NCI-H1930 (cell line): ENCODE measurements at regions not wholly inside any gene's neighbourhood (a gene's known extent, or its start where the extent isn't known, plus 50 kb on each side); places are given as distances from the start of the nearest gene placed in this dataset.
"Not testable (repeated sequence)": the region's sequence is repeated elsewhere in the genome, so short reads cannot be mapped to it uniquely, and the experiment has no call there.

Experiments
- DNase-seq, 2 experiments: peaks; one replicate each; lab custom pipeline; 2025; lab: John Stamatoyannopoulos, UW

GRCh38 chr16:58862334-58863021, 128.4 kb upstream of the GOT2 start:
- no peak for DNase-seq

- DNase-seq, result no peak
Observed at GRCh38 chr16:58859958-58860669, 126.0 kb upstream of the GOT2 start.

GRCh38 chr16:58858577-58858976, 124.5 kb upstream of the GOT2 start:
- not testable (repeated sequence) for DNase-seq

- no peak for DNase-seq
Observed at GRCh38 chr16:58855291-58855863, 121.3 kb upstream of the GOT2 start.

GRCh38 chr16:58853854-58854791, 120.0 kb upstream of the GOT2 start:
- no peak for DNase-seq

GRCh38 chr16:58850678-58851020, 116.5 kb upstream of the GOT2 start:
- DNase-seq, result no peak

GRCh38 chr16:58850019-58850677, 116.0 kb upstream of the GOT2 start:
- no peak for DNase-seq

GRCh38 chr16:58848662-58849002, 114.5 kb upstream of the GOT2 start:
- DNase-seq, result no peak

GRCh38 chr16:58847902-58848661, 114.0 kb upstream of the GOT2 start:
- DNase-seq, result no peak

GRCh38 chr16:58846226-58846625, 112.1 kb upstream of the GOT2 start:
- not testable (repeated sequence) for DNase-seq

- peak in 1 of 2 experiments; percentile 1 for DNase-seq
Observed at GRCh38 chr16:58843675-58844074, 109.6 kb upstream of the GOT2 start.

GRCh38 chr16:58842746-58843145, 108.6 kb upstream of the GOT2 start:
- DNase-seq, result no peak

- DNase-seq, result no peak
Observed at GRCh38 chr16:58842156-58842555, 108.0 kb upstream of the GOT2 start.

GRCh38 chr16:58837950-58838349, 103.8 kb upstream of the GOT2 start:
- no peak for DNase-seq

- DNase-seq, result no peak
Observed at GRCh38 chr16:58836427-58836826, 102.3 kb upstream of the GOT2 start.

- no peak for DNase-seq
Observed at GRCh38 chr16:58832386-58832895, 98.3 kb upstream of the GOT2 start.

GRCh38 chr16:58831386-58831785, 97.3 kb upstream of the GOT2 start:
- no peak for DNase-seq

- DNase-seq, result no peak
Observed at GRCh38 chr16:58828901-58829545, 94.9 kb upstream of the GOT2 start.

GRCh38 chr16:58824201-58824600, 90.1 kb upstream of the GOT2 start:
- DNase-seq, result no peak

GRCh38 chr16:58821886-58822285, 87.8 kb upstream of the GOT2 start:
- no peak for DNase-seq
